ENCODE measurements at regions not wholly inside any gene's neighbourhood (a gene's known extent, or its start where the extent isn't known, plus 50 kb on each side); places are given as distances from the start of the nearest gene placed in this dataset.

- Histone ChIP-seq H2AFZ (ENCODE audit: low read length) (no peak overlapping the region), H3K27me3 (ENCODE audit: control insufficient read depth in 1 of 2, insufficient read depth in 2 of 2, low read length in 2 of 2) (no peaks in the 10 kb centered on the region), H3K36me3 (replicated peaks in 1 of 2; ENCODE audit: control insufficient read depth in 1 of 2, insufficient read depth in 2 of 2, low read length in 2 of 2) (no peaks in the 10 kb centered on the region), H3K4me3 (replicated peaks in 1 of 3; ENCODE audit: insufficient read depth in 1 of 3, low read depth in 2 of 3, low read length in 3 of 3) (no peak overlapping the region), H3K79me2 (ENCODE audit: insufficient read depth, low read length) (no peaks in the 10 kb centered on the region), H4K20me1 (ENCODE audit: insufficient read depth, low read length) (no peaks in the 10 kb centered on the region), H3K4me2 (ENCODE audit: low read depth, low read length) (no peak overlapping the region), H3K9ac (ENCODE audit: insufficient read depth, low read depth, low read length) (no peak overlapping the region), H3K27ac (ENCODE audit: extremely low read length, insufficient read depth, low read length) (no peak overlapping the region), H3K9me3 (ENCODE audit: low read length) (peaks cover 32% of the 10 kb centered on the region), H3K4me1 (ENCODE audit: insufficient read depth, low read length) (no peaks in the 10 kb centered on the region)
- intact Hi-C loops (cut with micrococcal nuclease; ENCODE audit: unreplicated experiment) (no loop called here), in situ Hi-C loops (cut with HindIII; ENCODE audit: extremely low pct_ligation_motif_present, low pct_unique_long_range_greater_than_20kb) (no loop called here)
- FAIRE-seq (no peak), DNase-seq (ENCODE audit: low spot score) (no peak), ATAC-seq (no peak)
- ChIA-PET CTCF (ENCODE audit: low intra/inter-chr PET ratio, low total read pairs) (no interaction called here), POLR2A (no interaction called here)
- no TSS peak for BruUV-seq (replicated peaks)
- TF ChIP-seq PAX8 (CRISPR knock-in tag; IDR thresholded peaks at IDR 0.05; ENCODE audit: borderline replicate concordance), result no peak
- no peak for TF ChIP-seq RBAK (CRISPR knock-in tag; IDR thresholded peaks at IDR 0.05)
- no peak for TF ChIP-seq ZNF776 (CRISPR knock-in tag; IDR thresholded peaks at IDR 0.05)
- no peak for TF ChIP-seq PBX2 (CRISPR knock-in tag; IDR thresholded peaks at IDR 0.05)
- no peak for TF ChIP-seq GRHL1 (CRISPR knock-in tag; conservative IDR thresholded peaks at IDR 0.05)
- TF ChIP-seq TBL1XR1 (IDR thresholded peaks at IDR 0.05; ENCODE audit: borderline replicate concordance, low read length, partially characterized antibody), result no peak
- TF ChIP-seq HCFC1 (IDR thresholded peaks at IDR 0.05; ENCODE audit: low read depth, low read length), result no peak
- no peak for TF ChIP-seq RFX3 (CRISPR knock-in tag; IDR thresholded peaks at IDR 0.05)
- no peak for TF ChIP-seq ZNF510 (CRISPR knock-in tag; IDR thresholded peaks at IDR 0.05; ENCODE audit: low read depth)
- TF ChIP-seq MED13 (CRISPR knock-in tag; IDR thresholded peaks at IDR 0.05), result no peak
- 9% methylated on average over 3 of the region's 3 CpGs for WGBS (ENCODE audit: low lambda C conversion rate)
Measured at GRCh38 chr5:144972317-144972716, 801.6 kb downstream of the KCTD16 start.

Measured in HepG2 (cell line).